DLD1 (cell line): ENCODE measurements at regions not wholly inside any gene's neighbourhood (a gene's known extent, or its start where the extent isn't known, plus 50 kb on each side); places are given as distances from the start of the nearest gene placed in this dataset.

ENCODE experiments used
- in situ Hi-C: cut with HindIII; loops from 2 replicates; pipeline ENCODE4 v1.10.0; 2017; ENCODE audit warnings: low sequenced_read_pairs

- in situ Hi-C loops, result no loop called here
These were observed 977.3 kb upstream of the CDH2 start for GRCh38 chr18:29154196-29154757.

- in situ Hi-C loops, result no loop called here
These were observed 976.2 kb upstream of the CDH2 start for GRCh38 chr18:29153091-29153490.

GRCh38 chr18:29147944-29148343, 971.0 kb upstream of the CDH2 start:
- in situ Hi-C loops, result no loop called here

- in situ Hi-C loops, result no loop called here
These were observed 969.1 kb upstream of the CDH2 start for GRCh38 chr18:29146068-29146467.

GRCh38 chr18:29140590-29140989, 963.7 kb upstream of the CDH2 start:
- in situ Hi-C loops, result no loop called here

GRCh38 chr18:29137773-29138495, 961.0 kb upstream of the CDH2 start:
- in situ Hi-C loops, result no loop called here

GRCh38 chr18:29123706-29124530, 947.0 kb upstream of the CDH2 start:
- in situ Hi-C loops, result no loop called here

- in situ Hi-C loops, result no loop called here
These were observed 927.7 kb upstream of the CDH2 start for GRCh38 chr18:29104671-29105070.

GRCh38 chr18:29104227-29104626, 927.3 kb upstream of the CDH2 start:
- in situ Hi-C loops, result no loop called here

GRCh38 chr18:29096079-29096770, 919.3 kb upstream of the CDH2 start:
- in situ Hi-C loops, result no loop called here

GRCh38 chr18:29087616-29088246, 910.8 kb upstream of the CDH2 start:
- in situ Hi-C loops, result no loop called here

- in situ Hi-C loops, result no loop called here
These were observed 907.2 kb upstream of the CDH2 start for GRCh38 chr18:29084120-29084519.

- in situ Hi-C loops, result no loop called here
These were observed 906.6 kb upstream of the CDH2 start for GRCh38 chr18:29083545-29083944.

- in situ Hi-C loops, result no loop called here
These were observed 904.0 kb upstream of the CDH2 start for GRCh38 chr18:29080946-29081345.

GRCh38 chr18:29078273-29078672, 901.3 kb upstream of the CDH2 start:
- in situ Hi-C loops, result no loop called here

GRCh38 chr18:29077344-29077743, 900.4 kb upstream of the CDH2 start:
- in situ Hi-C loops, result no loop called here

GRCh38 chr18:29076645-29077044, 899.7 kb upstream of the CDH2 start:
- in situ Hi-C loops, result no loop called here

GRCh38 chr18:29074147-29074546, 897.2 kb upstream of the CDH2 start:
- in situ Hi-C loops, result no loop called here

GRCh38 chr18:29071869-29072268, 894.9 kb upstream of the CDH2 start:
- in situ Hi-C loops, result no loop called here

- in situ Hi-C loops, result no loop called here
These were observed 886.4 kb upstream of the CDH2 start for GRCh38 chr18:29063346-29063745.

- in situ Hi-C loops, result no loop called here
These were observed 886.0 kb upstream of the CDH2 start for GRCh38 chr18:29062921-29063320.
